Aorta (tissue), 5 donors: ENCODE measurements at regions not wholly inside any gene's neighbourhood (a gene's known extent, or its start where the extent isn't known, plus 50 kb on each side); places are given as distances from the start of the nearest gene placed in this dataset.

Experiments
- ATAC-seq: fragments of 200-7000 bp; cut with Tn5 transposase; one replicate; pipeline ENCODE4 v1.9.1; 2022; ENCODE audit warnings: moderate library complexity; ENCODE audit not compliant: low FRiP score
- DNase-seq, 2 donors: peaks; one replicate each; pipeline ENCODE4 v3.0.0-alpha.2; 2020
- H3K27ac ChIP-seq, 2 donors: one replicate each; pipeline ENCODE4 v1.5.1; 2013; ENCODE audit warnings: low read length in 2 of 2, mild to moderate bottlenecking in 2 of 2, moderate library complexity in 2 of 2, control low read depth in 1 of 2, inconsistent platforms in 1 of 2, low read depth in 1 of 2
- H3K27me3 ChIP-seq, 2 donors: one replicate each; pipeline ENCODE4 v1.6.1; 2013; ENCODE audit warnings: control low read depth in 1 of 2, low read length in 1 of 2, mild to moderate bottlenecking in 1 of 2, moderate library complexity in 1 of 2; ENCODE audit not compliant: insufficient read depth in 2 of 2, control insufficient read depth in 1 of 2
- H3K36me3 ChIP-seq, 2 donors: one replicate each; pipeline ENCODE4 v1.6.1; 2013; ENCODE audit warnings: control low read depth in 1 of 2, low read length in 1 of 2, mild to moderate bottlenecking in 1 of 2; ENCODE audit not compliant: insufficient read depth in 2 of 2, control insufficient read depth in 1 of 2
- H3K4me1 ChIP-seq, 2 donors: one replicate each; pipeline ENCODE4 v1.6.1; 2013; ENCODE audit warnings: low read length in 2 of 2, control low read depth in 1 of 2, mild to moderate bottlenecking in 1 of 2, moderate library complexity in 1 of 2; ENCODE audit not compliant: insufficient read depth in 2 of 2, control insufficient read depth in 1 of 2
- H3K4me3 ChIP-seq, 2 donors: one replicate each; pipeline ENCODE4 v1.5.1; 2013; ENCODE audit warnings: low read length in 2 of 2, control low read depth in 1 of 2, mild to moderate bottlenecking in 1 of 2
- H3K9me3 ChIP-seq: one replicate; pipeline ENCODE4 v1.6.1; 2013; ENCODE audit warnings: mild to moderate bottlenecking, low read length; ENCODE audit not compliant: control insufficient read depth
- WGBS, 2 donors: extraction: QIAGEN DNeasy Blood & Tissue Kit; methylation state at CpG; one replicate each; pipeline ENCODE4 v1.1.7; 2013; 5-methylcytosine and 5-hydroxymethylcytosine counted together
- intact Hi-C, 2 donors: fragments of 100-400 bp; cut with DNase I; formaldehyde crosslinking; loops; one replicate each; pipeline versions ENCODE4 v1.14.2 to v1.15.0; 2022
- donor health status: healthy with polysubstance abuse.
- donor health status: Bipolar disorder and iron deficiency.
- donor health status: DM: no; HTN: no; CAD: no.
- donor health status: DM: no; HTN: no; CAD: no.
- donor health status: DM: yes; HTN: yes; CAD: no.

- peaks cover 0 to 14% of the 10 kb centered on the region in 2 donors for H3K4me1 ChIP-seq
- peak overlapping the region; percentile 30 to 39 for H3K27ac ChIP-seq
- H3K4me3 ChIP-seq: no peak overlapping the region
- peak; percentile 76 for ATAC-seq
- H3K36me3 ChIP-seq: no peaks in the 10 kb centered on the region
- no peak for DNase-seq
- 11 to 12% methylated on average over 5 of the region's 5 CpGs for WGBS, 2 donors
- no peaks in the 10 kb centered on the region for H3K27me3 ChIP-seq
- no peaks in the 10 kb centered on the region for H3K9me3 ChIP-seq
- intact Hi-C loops: no loop called here
These were observed 267.8 kb upstream of the C2CD4B start for GRCh38 chr15:62432702-62433398.

- intact Hi-C loops: no loop called here
- ATAC-seq (no peak), DNase-seq (no peak)
- Histone ChIP-seq H3K36me3 (no peaks in the 10 kb centered on the region), H3K27ac (no peak overlapping the region), H3K9me3 (no peaks in the 10 kb centered on the region), H3K4me1 (peaks cover 3 to 4% of the 10 kb centered on the region in 2 donors), H3K27me3 (no peaks in the 10 kb centered on the region), H3K4me3 (no peak overlapping the region)
- WGBS, 2 donors: 84 to 85% methylated on average over 4 of the region's 4 CpGs
These were observed 271.1 kb upstream of the C2CD4B start for GRCh38 chr15:62436235-62436634.

- Histone ChIP-seq H3K4me1 (peaks cover 0 to 4% of the 10 kb centered on the region in 2 donors), H3K27ac (no peak overlapping the region), H3K4me3 (no peak overlapping the region), H3K27me3 (no peaks in the 10 kb centered on the region), H3K36me3 (no peaks in the 10 kb centered on the region), H3K9me3 (no peaks in the 10 kb centered on the region)
- 79 to 83% methylated on average over 2 of the region's 2 CpGs for WGBS, 2 donors
- DNase-seq (no peak), ATAC-seq (no peak)
- intact Hi-C loops: no loop called here
These were observed 272.7 kb upstream of the C2CD4B start for GRCh38 chr15:62437753-62438152.

GRCh38 chr15:62439543-62440016 lies 274.5 kb upstream of the C2CD4B start:
- DNase-seq: no peak
- Histone ChIP-seq H3K36me3 (no peaks in the 10 kb centered on the region), H3K27ac (peak overlapping the region in 1 of 2 donors; percentile 48), H3K9me3 (no peaks in the 10 kb centered on the region), H3K4me1 (peaks cover 0 to 7% of the 10 kb centered on the region in 2 donors), H3K4me3 (no peak overlapping the region), H3K27me3 (no peaks in the 10 kb centered on the region)
- ATAC-seq: no peak
- intact Hi-C loops: no loop called here
- 67 to 71% methylated on average over 5 of the region's 5 CpGs for WGBS, 2 donors

GRCh38 chr15:62440362-62441105 lies 275.4 kb upstream of the C2CD4B start:
- WGBS, 2 donors: 14% methylated on average over 11 of the region's 11 CpGs
- Histone ChIP-seq H3K4me1 (peaks cover 0 to 7% of the 10 kb centered on the region in 2 donors), H3K27ac (peak overlapping the region; percentile 37 to 73), H3K4me3 (no peak overlapping the region), H3K9me3 (no peaks in the 10 kb centered on the region), H3K36me3 (no peaks in the 10 kb centered on the region), H3K27me3 (no peaks in the 10 kb centered on the region)
- ATAC-seq (no peak), DNase-seq (no peak)
- intact Hi-C loops: no loop called here

- no peaks in the 10 kb centered on the region for H3K9me3 ChIP-seq
- H3K27me3 ChIP-seq: no peaks in the 10 kb centered on the region
- DNase-seq: no peak
- intact Hi-C loops: no loop called here
- no peak overlapping the region for H3K4me3 ChIP-seq
- WGBS, 2 donors: 57 to 64% methylated on average over 8 of the region's 8 CpGs
- peak overlapping the region in 1 of 2 donors; percentile 62 for H3K27ac ChIP-seq
- H3K4me1 ChIP-seq: peaks cover 4 to 12% of the 10 kb centered on the region in 2 donors
- ATAC-seq: peak; percentile 66
- H3K36me3 ChIP-seq: no peaks in the 10 kb centered on the region
These were observed 279.3 kb upstream of the C2CD4B start for GRCh38 chr15:62444104-62445022.

- Histone ChIP-seq H3K27me3 (no peaks in the 10 kb centered on the region), H3K4me1 (peaks cover 4 to 12% of the 10 kb centered on the region in 2 donors), H3K36me3 (no peaks in the 10 kb centered on the region), H3K9me3 (no peaks in the 10 kb centered on the region), H3K27ac (no peak overlapping the region), H3K4me3 (no peak overlapping the region)
- 88 to 92% methylated on average over 2 of the region's 2 CpGs for WGBS, 2 donors
- DNase-seq (no peak), ATAC-seq (no peak)
- intact Hi-C loops: no loop called here
These were observed 280.2 kb upstream of the C2CD4B start for GRCh38 chr15:62445244-62445643.

- ATAC-seq (no peak), DNase-seq (no peak)
- Histone ChIP-seq H3K4me3 (no peak overlapping the region), H3K27ac (no peak overlapping the region), H3K4me1 (peaks cover 4 to 13% of the 10 kb centered on the region in 2 donors), H3K36me3 (no peaks in the 10 kb centered on the region), H3K9me3 (no peaks in the 10 kb centered on the region), H3K27me3 (no peaks in the 10 kb centered on the region)
- intact Hi-C loops: no loop called here
- 91 to 94% methylated on average over 5 of the region's 5 CpGs for WGBS, 2 donors
These were observed 281.9 kb upstream of the C2CD4B start for GRCh38 chr15:62446984-62447383.
